Brain microvascular endothelial cell (primary cell): ENCODE measurements at regions not wholly inside any gene's neighbourhood (a gene's known extent, or its start where the extent isn't known, plus 50 kb on each side); places are given as distances from the start of the nearest gene placed in this dataset.

ENCODE experiments used
- DNase-seq: peaks from one replicate; pipeline ENCODE4 v3.0.0-alpha.2; 2020
- H3K27ac ChIP-seq: fragments of 250-450 bp; sonication (Bioruptor Pico); 2 replicates; pipeline ENCODE4 v1.5.1; 2020; ENCODE audit warnings: mild to moderate bottlenecking, moderate library complexity
- H3K27me3 ChIP-seq: fragments of 250-450 bp; sonication (Bioruptor Pico); replicated peaks from 2 replicates; pipeline ENCODE4 v1.5.1; 2020; ENCODE audit warnings: mild to moderate bottlenecking
- H3K36me3 ChIP-seq: fragments of 250-450 bp; sonication (Bioruptor Pico); replicated peaks from 2 replicates; pipeline ENCODE4 v1.5.1; 2020; ENCODE audit warnings: mild to moderate bottlenecking
- H3K4me3 ChIP-seq: 2 replicates; pipeline ENCODE4 v1.5.1; 2011; ENCODE audit warnings: low read depth, mild to moderate bottlenecking, control low read depth, low read length, moderate library complexity
- in situ Hi-C: cut with HindIII; loops from 2 replicates; pipeline ENCODE4 v1.10.0; 2017; ENCODE audit warnings: low sequenced_read_pairs, low pct_ligation_motif_present
- TF ChIP-seq, protein P1 (sequence below): IDR thresholded peaks from 2 replicates; pipeline ENCODE4 v1.5.1; 2011; ENCODE audit warnings: low read depth, mild to moderate bottlenecking, moderate library complexity, low read length, control low read depth, inconsistent platforms; ENCODE audit errors: missing control alignments

GRCh38 chr7:136555933-136556332 lies 312.5 kb upstream of the CHRM2 start:
- DNase-seq: no peak
- no peaks in the 10 kb centered on the region for H3K27me3 ChIP-seq
- H3K4me3 ChIP-seq: no peak overlapping the region
- H3K36me3 ChIP-seq: no peaks in the 10 kb centered on the region
- H3K27ac ChIP-seq: no peak overlapping the region
- TF ChIP-seq, protein P1, sequence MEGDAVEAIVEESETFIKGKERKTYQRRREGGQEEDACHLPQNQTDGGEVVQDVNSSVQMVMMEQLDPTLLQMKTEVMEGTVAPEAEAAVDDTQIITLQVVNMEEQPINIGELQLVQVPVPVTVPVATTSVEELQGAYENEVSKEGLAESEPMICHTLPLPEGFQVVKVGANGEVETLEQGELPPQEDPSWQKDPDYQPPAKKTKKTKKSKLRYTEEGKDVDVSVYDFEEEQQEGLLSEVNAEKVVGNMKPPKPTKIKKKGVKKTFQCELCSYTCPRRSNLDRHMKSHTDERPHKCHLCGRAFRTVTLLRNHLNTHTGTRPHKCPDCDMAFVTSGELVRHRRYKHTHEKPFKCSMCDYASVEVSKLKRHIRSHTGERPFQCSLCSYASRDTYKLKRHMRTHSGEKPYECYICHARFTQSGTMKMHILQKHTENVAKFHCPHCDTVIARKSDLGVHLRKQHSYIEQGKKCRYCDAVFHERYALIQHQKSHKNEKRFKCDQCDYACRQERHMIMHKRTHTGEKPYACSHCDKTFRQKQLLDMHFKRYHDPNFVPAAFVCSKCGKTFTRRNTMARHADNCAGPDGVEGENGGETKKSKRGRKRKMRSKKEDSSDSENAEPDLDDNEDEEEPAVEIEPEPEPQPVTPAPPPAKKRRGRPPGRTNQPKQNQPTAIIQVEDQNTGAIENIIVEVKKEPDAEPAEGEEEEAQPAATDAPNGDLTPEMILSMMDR: no peak
- in situ Hi-C loops: no loop called here

- DNase-seq: no peak
- TF ChIP-seq, protein P1: no peak
- Histone ChIP-seq H3K36me3 (no peaks in the 10 kb centered on the region), H3K4me3 (no peak overlapping the region), H3K27ac (no peak overlapping the region), H3K27me3 (no peaks in the 10 kb centered on the region)
- in situ Hi-C loops: no loop called here
Measured at GRCh38 chr7:136551618-136552017, 316.8 kb upstream of the CHRM2 start.

DNA sequence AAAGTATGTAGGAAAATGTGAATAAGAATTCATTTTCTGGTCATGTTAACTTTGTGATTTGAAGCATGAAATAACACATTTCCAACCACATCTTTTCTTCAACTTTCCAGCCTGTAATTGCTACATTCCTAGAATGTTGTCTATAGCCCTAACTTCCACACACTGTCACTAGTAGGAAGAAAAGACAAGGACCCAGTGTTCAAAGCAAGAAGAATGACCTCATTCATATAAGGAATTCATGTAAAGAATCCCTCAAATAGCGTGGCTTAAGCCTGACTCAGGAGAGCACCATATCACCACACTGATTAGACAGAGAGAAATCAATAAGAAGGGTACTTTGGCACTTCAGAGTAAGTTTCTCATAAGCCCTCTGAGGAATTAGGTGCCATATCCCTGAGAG lies 318.7 kb upstream of the CHRM2 start:
- no peaks in the 10 kb centered on the region for H3K27me3 ChIP-seq
- H3K4me3 ChIP-seq: no peak overlapping the region
- no peaks in the 10 kb centered on the region for H3K36me3 ChIP-seq
- in situ Hi-C loops: no loop called here
- no peak for DNase-seq
- no peak overlapping the region for H3K27ac ChIP-seq
- TF ChIP-seq, protein P1: no peak

DNA sequence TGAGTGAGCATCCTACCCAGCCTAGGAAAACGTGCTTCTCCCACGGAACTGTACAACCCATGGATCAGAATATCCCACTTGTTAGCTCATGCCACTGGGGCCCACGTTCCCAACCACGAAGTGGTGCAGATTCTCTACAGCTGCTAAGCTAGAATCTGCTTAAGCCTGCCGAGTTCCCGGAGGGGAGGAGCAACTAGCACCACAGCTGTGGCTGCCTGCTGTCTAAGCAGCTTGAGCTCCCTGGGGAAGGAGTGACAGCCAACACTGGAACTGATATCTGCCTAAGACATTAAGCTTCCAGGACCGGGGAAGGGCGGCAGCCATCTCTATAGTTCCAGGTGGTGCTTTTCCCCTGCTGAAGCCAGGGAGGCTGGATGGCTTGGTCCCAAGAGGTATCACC lies 334.7 kb upstream of the CHRM2 start:
- no peak overlapping the region for H3K4me3 ChIP-seq
- DNase-seq: no peak
- H3K27me3 ChIP-seq: no peaks in the 10 kb centered on the region
- no peaks in the 10 kb centered on the region for H3K36me3 ChIP-seq
- in situ Hi-C loops: no loop called here
- TF ChIP-seq, protein P1: no peak
- no peak overlapping the region for H3K27ac ChIP-seq

DNA sequence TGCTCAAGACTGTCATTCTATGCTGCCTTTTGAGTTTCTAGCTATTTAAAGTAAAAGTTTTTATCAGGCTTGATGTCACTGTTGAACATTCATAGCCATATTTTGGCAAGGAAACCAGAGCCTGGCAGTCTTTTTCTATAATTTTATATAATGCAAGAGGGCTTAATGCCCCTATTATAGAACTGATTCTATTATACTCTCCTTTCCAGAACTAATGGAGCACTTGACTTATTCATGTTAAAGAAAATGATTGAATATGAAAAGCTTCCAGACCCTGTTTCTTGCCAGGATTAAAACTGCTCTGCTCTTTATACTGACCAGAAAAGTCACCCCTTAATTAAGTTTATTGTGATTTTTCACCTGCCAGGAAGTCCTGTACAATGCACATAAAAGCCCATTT lies 337.6 kb upstream of the CHRM2 start:
- Histone ChIP-seq H3K27ac (no peak overlapping the region), H3K36me3 (no peaks in the 10 kb centered on the region), H3K27me3 (no peaks in the 10 kb centered on the region), H3K4me3 (no peak overlapping the region)
- no peak for DNase-seq
- TF ChIP-seq, protein P1: no peak
- in situ Hi-C loops: no loop called here

GRCh38 chr7:136528329-136528728 lies 340.1 kb upstream of the CHRM2 start:
- Histone ChIP-seq H3K27ac (no peak overlapping the region), H3K27me3 (no peaks in the 10 kb centered on the region), H3K36me3 (no peaks in the 10 kb centered on the region), H3K4me3 (no peak overlapping the region)
- peak; percentile 24 for DNase-seq
- in situ Hi-C loops: no loop called here
- TF ChIP-seq, protein P1: no peak
